GM23338 (cell line): ENCODE measurements at regions not wholly inside any gene's neighbourhood (a gene's known extent, or its start where the extent isn't known, plus 50 kb on each side); places are given as distances from the start of the nearest gene placed in this dataset.

Experiments
- ATAC-seq: fragments of 200-7000 bp; cut with Tn5 transposase; 3 replicates; pipeline ENCODE4 v1.9.1; 2020
- DNase-seq: peaks from one replicate; pipeline ENCODE4 v3.0.0-alpha.2; 2015; ENCODE audit warnings: low spot score
- H2AFZ ChIP-seq: fragments of 200-600 bp; sonication (generic); 2 replicates; pipeline ENCODE4 v1.8.0; 2016; ENCODE audit warnings: antibody characterized with exemption, mild to moderate bottlenecking, moderate library complexity
- H3F3A ChIP-seq: fragments of 200-600 bp; sonication (generic); replicated peaks from 2 replicates; pipeline ENCODE4 v1.8.0; 2017; ENCODE audit warnings: antibody characterized with exemption, mixed run types, low read depth
- H3K27ac ChIP-seq: fragments of 200-600 bp; sonication (generic); 2 replicates; pipeline ENCODE4 v1.6.1; 2016; ENCODE audit warnings: low read depth
- H3K27me3 ChIP-seq: fragments of 200-600 bp; sonication (generic); 2 replicates; pipeline ENCODE4 v1.8.0; 2016; ENCODE audit warnings: mild to moderate bottlenecking, mixed run types, moderate library complexity; ENCODE audit not compliant: insufficient read depth
- H3K36me3 ChIP-seq: fragments of 200-600 bp; sonication (generic); 2 replicates; pipeline ENCODE4 v1.8.0; 2016; ENCODE audit warnings: mild to moderate bottlenecking; ENCODE audit not compliant: insufficient read depth
- H3K4me1 ChIP-seq: fragments of 200-600 bp; sonication (generic); 2 replicates; pipeline ENCODE4 v1.8.0; 2016; ENCODE audit warnings: mild to moderate bottlenecking, moderate library complexity; ENCODE audit not compliant: insufficient read depth
- H3K4me2 ChIP-seq: fragments of 200-600 bp; sonication (generic); 2 replicates; pipeline ENCODE4 v1.7.1; 2017; ENCODE audit warnings: mixed run types
- H3K4me3 ChIP-seq: fragments of 200-600 bp; sonication (generic); 2 replicates; pipeline ENCODE4 v1.6.1; 2016; ENCODE audit warnings: mixed run types
- H3K79me2 ChIP-seq: fragments of 200-600 bp; sonication (generic); replicated peaks from 2 replicates; pipeline ENCODE4 v1.8.0; 2017; ENCODE audit warnings: mild to moderate bottlenecking; ENCODE audit not compliant: insufficient read depth
- H3K9me2 ChIP-seq: fragments of 200-600 bp; sonication (generic); 2 replicates; pipeline ENCODE4 v1.8.0; 2017; ENCODE audit not compliant: insufficient read depth
- H4K20me1 ChIP-seq: fragments of 200-600 bp; sonication (generic); replicated peaks from 2 replicates; pipeline ENCODE4 v1.8.0; 2017; ENCODE audit warnings: mild to moderate bottlenecking; ENCODE audit not compliant: insufficient read depth
- H3K27ac Mint-ChIP-seq: 2 replicates; pipeline ENCODE4 v1.8.0; 2020; ENCODE audit warnings: inconsistent platforms, mild to moderate bottlenecking, moderate library complexity, mixed read lengths
- H3K27me3 Mint-ChIP-seq: 3 replicates; pipeline ENCODE4 v1.8.0; 2022; ENCODE audit warnings: low read depth, mild to moderate bottlenecking, moderate library complexity, mixed read lengths, inconsistent platforms; ENCODE audit not compliant: insufficient read depth, poor library complexity
- H3K36me3 Mint-ChIP-seq: 3 replicates; pipeline ENCODE4 v1.8.0; 2021; ENCODE audit warnings: low read depth, mild to moderate bottlenecking, inconsistent platforms, moderate library complexity, mixed read lengths
- H3K4me1 Mint-ChIP-seq: 3 replicates; pipeline ENCODE4 v1.8.0; 2020; ENCODE audit warnings: mild to moderate bottlenecking, inconsistent platforms, mixed read lengths
- H3K4me3 Mint-ChIP-seq: 3 replicates; pipeline ENCODE4 v1.8.0; 2021; ENCODE audit warnings: moderate library complexity, mild to moderate bottlenecking, inconsistent platforms, mixed read lengths
- H3K9me3 Mint-ChIP-seq: 3 replicates; pipeline ENCODE4 v1.8.0; 2020; ENCODE audit warnings: moderate library complexity, mild to moderate bottlenecking, inconsistent platforms, mixed read lengths
- CREB1 ChIP-seq: fragments of 250-450 bp; sonication (Bioruptor Pico); IDR thresholded peaks from 2 replicates; pipeline ENCODE4 v1.5.0; 2020; ENCODE audit warnings: low read depth, mild to moderate bottlenecking, moderate library complexity
- EZH2 ChIP-seq: fragments of 200-600 bp; sonication (generic); IDR thresholded peaks from one replicate; pipeline ENCODE4 v1.8.0; 2017; ENCODE audit warnings: antibody characterized with exemption, mild to moderate bottlenecking, low read depth; ENCODE audit not compliant: unreplicated experiment
- EZH2phosphoT487 ChIP-seq: fragments of 200-600 bp; sonication (generic); IDR thresholded peaks from one replicate; pipeline ENCODE4 v1.8.1; 2018; ENCODE audit warnings: antibody characterized with exemption; ENCODE audit not compliant: unreplicated experiment
- JUNB ChIP-seq: IDR thresholded peaks from one replicate; pipeline ENCODE4 v1.6.1; 2016; ENCODE audit warnings: antibody characterized with exemption; ENCODE audit not compliant: unreplicated experiment
- NANOG ChIP-seq: IDR thresholded peaks from 2 replicates; pipeline ENCODE4 v1.6.1; 2016; ENCODE audit warnings: antibody characterized with exemption, borderline replicate concordance
- POLR2AphosphoS5 ChIP-seq: IDR thresholded peaks from 2 replicates; pipeline ENCODE4 v1.6.1; 2016; ENCODE audit warnings: antibody characterized with exemption, low read depth
- STAT1 ChIP-seq: IDR thresholded peaks from one replicate; pipeline ENCODE4 v1.6.1; 2016; ENCODE audit warnings: antibody characterized with exemption; ENCODE audit not compliant: unreplicated experiment
- ZNF114 ChIP-seq: fragments of 250-450 bp; sonication (Bioruptor Pico); IDR thresholded peaks from 2 replicates; pipeline ENCODE4 v1.5.0; 2020; ENCODE audit warnings: mild to moderate bottlenecking, moderate library complexity
- ZNF331 ChIP-seq: fragments of 250-450 bp; sonication (Bioruptor Pico); IDR thresholded peaks from 2 replicates; pipeline ENCODE4 v1.5.0; 2020; ENCODE audit warnings: low read depth, mild to moderate bottlenecking, moderate library complexity
- TF ChIP-seq, protein P1 (sequence below): IDR thresholded peaks from 2 replicates; pipeline ENCODE4 v1.6.1; 2016; ENCODE audit warnings: antibody characterized with exemption
- TF ChIP-seq, protein P2 (sequence below): IDR thresholded peaks from one replicate; pipeline ENCODE4 v1.6.1; 2018; ENCODE audit warnings: antibody characterized with exemption; ENCODE audit not compliant: unreplicated experiment
- TF ChIP-seq, protein P3 (sequence below), 2 experiments: fragments of 200-600 bp in 1 of 2; sonication (generic) in 1 of 2; conservative IDR thresholded peaks; 2 replicates each; pipeline versions ENCODE4 v1.5.1 to v1.6.1; 2016 to 2017; ENCODE audit warnings: antibody characterized with exemption in 2 of 2, low read depth in 2 of 2, mild to moderate bottlenecking in 2 of 2, moderate library complexity in 1 of 2
- TF ChIP-seq, protein P4 (sequence below): fragments of 250-450 bp; sonication (Bioruptor Pico); IDR thresholded peaks from 2 replicates; pipeline ENCODE4 v1.5.0; 2020; ENCODE audit warnings: mild to moderate bottlenecking, moderate library complexity

DNA sequence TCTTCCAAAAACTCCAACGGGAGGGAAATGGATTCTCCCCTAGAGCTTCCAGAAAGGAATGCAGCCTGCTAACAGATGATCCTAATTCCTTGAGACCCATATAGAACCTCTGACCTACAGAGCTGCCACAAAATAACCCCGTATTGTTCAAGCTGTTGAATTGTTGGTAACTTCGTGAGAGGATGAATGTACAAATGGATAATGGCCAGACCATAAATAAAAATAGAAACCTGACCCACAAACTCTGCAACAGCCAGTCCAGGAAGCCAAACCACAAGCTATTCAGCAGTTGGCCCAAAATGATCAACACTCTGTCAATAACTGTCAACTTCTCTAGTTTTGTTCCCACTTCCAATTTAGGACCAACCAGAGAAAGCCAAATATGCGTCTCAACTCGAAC, 414.0 kb upstream of the ZNF717 start:
- Histone ChIP-seq H3K36me3 (no peaks in the 10 kb centered on the region), H3F3A (no peaks in the 10 kb centered on the region), H3K4me2 (no peak overlapping the region), H3K4me3 (no peak overlapping the region), H4K20me1 (no peaks in the 10 kb centered on the region), H3K79me2 (no peaks in the 10 kb centered on the region), H3K27ac (no peak overlapping the region), H2AFZ (no peak overlapping the region), H3K27me3 (no peaks in the 10 kb centered on the region), H3K9me2 (peaks cover 19% of the 10 kb centered on the region), H3K4me1 (no peaks in the 10 kb centered on the region)
- H3K27me3 Mint-ChIP-seq, result peaks cover 5% of the 10 kb centered on the region
- ATAC-seq, result no peak
- H3K27ac Mint-ChIP-seq, result no peak overlapping the region
- H3K4me3 Mint-ChIP-seq, result no peak overlapping the region
- H3K9me3 Mint-ChIP-seq, result peaks cover 3% of the 10 kb centered on the region; the same call in 1 of the 3 replicates
- peaks cover 19% of the 10 kb centered on the region for H3K4me1 Mint-ChIP-seq
- peaks cover 19% of the 10 kb centered on the region for H3K36me3 Mint-ChIP-seq
- no peak for DNase-seq
- TF ChIP-seq EZH2, result no peak
- no peak for TF ChIP-seq ZNF331 (CRISPR knock-in tag)
- TF ChIP-seq, protein P1, sequence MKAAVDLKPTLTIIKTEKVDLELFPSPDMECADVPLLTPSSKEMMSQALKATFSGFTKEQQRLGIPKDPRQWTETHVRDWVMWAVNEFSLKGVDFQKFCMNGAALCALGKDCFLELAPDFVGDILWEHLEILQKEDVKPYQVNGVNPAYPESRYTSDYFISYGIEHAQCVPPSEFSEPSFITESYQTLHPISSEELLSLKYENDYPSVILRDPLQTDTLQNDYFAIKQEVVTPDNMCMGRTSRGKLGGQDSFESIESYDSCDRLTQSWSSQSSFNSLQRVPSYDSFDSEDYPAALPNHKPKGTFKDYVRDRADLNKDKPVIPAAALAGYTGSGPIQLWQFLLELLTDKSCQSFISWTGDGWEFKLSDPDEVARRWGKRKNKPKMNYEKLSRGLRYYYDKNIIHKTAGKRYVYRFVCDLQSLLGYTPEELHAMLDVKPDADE, result no peak
- TF ChIP-seq, protein P2, sequence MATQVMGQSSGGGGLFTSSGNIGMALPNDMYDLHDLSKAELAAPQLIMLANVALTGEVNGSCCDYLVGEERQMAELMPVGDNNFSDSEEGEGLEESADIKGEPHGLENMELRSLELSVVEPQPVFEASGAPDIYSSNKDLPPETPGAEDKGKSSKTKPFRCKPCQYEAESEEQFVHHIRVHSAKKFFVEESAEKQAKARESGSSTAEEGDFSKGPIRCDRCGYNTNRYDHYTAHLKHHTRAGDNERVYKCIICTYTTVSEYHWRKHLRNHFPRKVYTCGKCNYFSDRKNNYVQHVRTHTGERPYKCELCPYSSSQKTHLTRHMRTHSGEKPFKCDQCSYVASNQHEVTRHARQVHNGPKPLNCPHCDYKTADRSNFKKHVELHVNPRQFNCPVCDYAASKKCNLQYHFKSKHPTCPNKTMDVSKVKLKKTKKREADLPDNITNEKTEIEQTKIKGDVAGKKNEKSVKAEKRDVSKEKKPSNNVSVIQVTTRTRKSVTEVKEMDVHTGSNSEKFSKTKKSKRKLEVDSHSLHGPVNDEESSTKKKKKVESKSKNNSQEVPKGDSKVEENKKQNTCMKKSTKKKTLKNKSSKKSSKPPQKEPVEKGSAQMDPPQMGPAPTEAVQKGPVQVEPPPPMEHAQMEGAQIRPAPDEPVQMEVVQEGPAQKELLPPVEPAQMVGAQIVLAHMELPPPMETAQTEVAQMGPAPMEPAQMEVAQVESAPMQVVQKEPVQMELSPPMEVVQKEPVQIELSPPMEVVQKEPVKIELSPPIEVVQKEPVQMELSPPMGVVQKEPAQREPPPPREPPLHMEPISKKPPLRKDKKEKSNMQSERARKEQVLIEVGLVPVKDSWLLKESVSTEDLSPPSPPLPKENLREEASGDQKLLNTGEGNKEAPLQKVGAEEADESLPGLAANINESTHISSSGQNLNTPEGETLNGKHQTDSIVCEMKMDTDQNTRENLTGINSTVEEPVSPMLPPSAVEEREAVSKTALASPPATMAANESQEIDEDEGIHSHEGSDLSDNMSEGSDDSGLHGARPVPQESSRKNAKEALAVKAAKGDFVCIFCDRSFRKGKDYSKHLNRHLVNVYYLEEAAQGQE, result no peak
- TF ChIP-seq JUNB, result no peak
- TF ChIP-seq ZNF114 (CRISPR knock-in tag), result no peak
- TF ChIP-seq STAT1, result no peak
- TF ChIP-seq, protein P3, sequence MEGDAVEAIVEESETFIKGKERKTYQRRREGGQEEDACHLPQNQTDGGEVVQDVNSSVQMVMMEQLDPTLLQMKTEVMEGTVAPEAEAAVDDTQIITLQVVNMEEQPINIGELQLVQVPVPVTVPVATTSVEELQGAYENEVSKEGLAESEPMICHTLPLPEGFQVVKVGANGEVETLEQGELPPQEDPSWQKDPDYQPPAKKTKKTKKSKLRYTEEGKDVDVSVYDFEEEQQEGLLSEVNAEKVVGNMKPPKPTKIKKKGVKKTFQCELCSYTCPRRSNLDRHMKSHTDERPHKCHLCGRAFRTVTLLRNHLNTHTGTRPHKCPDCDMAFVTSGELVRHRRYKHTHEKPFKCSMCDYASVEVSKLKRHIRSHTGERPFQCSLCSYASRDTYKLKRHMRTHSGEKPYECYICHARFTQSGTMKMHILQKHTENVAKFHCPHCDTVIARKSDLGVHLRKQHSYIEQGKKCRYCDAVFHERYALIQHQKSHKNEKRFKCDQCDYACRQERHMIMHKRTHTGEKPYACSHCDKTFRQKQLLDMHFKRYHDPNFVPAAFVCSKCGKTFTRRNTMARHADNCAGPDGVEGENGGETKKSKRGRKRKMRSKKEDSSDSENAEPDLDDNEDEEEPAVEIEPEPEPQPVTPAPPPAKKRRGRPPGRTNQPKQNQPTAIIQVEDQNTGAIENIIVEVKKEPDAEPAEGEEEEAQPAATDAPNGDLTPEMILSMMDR (conservative IDR thresholded peaks at IDR 0.05; ENCODE audit: low read depth in 2 of 2), result no peak
- TF ChIP-seq, protein P4, sequence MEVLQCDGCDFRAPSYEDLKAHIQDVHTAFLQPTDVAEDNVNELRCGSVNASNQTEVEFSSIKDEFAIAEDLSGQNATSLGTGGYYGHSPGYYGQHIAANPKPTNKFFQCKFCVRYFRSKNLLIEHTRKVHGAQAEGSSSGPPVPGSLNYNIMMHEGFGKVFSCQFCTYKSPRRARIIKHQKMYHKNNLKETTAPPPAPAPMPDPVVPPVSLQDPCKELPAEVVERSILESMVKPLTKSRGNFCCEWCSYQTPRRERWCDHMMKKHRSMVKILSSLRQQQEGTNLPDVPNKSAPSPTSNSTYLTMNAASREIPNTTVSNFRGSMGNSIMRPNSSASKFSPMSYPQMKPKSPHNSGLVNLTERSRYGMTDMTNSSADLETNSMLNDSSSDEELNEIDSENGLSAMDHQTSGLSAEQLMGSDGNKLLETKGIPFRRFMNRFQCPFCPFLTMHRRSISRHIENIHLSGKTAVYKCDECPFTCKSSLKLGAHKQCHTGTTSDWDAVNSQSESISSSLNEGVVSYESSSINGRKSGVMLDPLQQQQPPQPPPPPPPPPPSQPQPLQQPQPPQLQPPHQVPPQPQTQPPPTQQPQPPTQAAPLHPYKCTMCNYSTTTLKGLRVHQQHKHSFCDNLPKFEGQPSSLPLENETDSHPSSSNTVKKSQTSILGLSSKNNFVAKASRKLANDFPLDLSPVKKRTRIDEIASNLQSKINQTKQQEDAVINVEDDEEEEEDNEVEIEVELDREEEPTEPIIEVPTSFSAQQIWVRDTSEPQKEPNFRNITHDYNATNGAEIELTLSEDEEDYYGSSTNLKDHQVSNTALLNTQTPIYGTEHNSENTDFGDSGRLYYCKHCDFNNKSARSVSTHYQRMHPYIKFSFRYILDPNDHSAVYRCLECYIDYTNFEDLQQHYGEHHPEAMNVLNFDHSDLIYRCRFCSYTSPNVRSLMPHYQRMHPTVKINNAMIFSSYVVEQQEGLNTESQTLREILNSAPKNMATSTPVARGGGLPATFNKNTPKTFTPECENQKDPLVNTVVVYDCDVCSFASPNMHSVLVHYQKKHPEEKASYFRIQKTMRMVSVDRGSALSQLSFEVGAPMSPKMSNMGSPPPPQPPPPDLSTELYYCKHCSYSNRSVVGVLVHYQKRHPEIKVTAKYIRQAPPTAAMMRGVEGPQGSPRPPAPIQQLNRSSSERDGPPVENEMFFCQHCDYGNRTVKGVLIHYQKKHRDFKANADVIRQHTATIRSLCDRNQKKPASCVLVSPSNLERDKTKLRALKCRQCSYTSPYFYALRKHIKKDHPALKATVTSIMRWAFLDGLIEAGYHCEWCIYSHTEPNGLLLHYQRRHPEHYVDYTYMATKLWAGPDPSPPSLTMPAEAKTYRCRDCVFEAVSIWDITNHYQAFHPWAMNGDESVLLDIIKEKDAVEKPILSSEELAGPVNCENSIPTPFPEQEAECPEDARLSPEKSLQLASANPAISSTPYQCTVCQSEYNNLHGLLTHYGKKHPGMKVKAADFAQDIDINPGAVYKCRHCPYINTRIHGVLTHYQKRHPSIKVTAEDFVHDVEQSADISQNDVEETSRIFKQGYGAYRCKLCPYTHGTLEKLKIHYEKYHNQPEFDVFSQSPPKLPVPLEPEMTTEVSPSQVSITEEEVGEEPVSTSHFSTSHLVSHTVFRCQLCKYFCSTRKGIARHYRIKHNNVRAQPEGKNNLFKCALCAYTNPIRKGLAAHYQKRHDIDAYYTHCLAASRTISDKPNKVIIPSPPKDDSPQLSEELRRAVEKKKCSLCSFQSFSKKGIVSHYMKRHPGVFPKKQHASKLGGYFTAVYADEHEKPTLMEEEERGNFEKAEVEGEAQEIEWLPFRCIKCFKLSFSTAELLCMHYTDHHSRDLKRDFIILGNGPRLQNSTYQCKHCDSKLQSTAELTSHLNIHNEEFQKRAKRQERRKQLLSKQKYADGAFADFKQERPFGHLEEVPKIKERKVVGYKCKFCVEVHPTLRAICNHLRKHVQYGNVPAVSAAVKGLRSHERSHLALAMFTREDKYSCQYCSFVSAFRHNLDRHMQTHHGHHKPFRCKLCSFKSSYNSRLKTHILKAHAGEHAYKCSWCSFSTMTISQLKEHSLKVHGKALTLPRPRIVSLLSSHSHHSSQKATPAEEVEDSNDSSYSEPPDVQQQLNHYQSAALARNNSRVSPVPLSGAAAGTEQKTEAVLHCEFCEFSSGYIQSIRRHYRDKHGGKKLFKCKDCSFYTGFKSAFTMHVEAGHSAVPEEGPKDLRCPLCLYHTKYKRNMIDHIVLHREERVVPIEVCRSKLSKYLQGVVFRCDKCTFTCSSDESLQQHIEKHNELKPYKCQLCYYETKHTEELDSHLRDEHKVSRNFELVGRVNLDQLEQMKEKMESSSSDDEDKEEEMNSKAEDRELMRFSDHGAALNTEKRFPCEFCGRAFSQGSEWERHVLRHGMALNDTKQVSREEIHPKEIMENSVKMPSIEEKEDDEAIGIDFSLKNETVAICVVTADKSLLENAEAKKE, result no peak
- no peak for TF ChIP-seq EZH2phosphoT487
- no peak for TF ChIP-seq NANOG
- no peak for TF ChIP-seq POLR2AphosphoS5
- no peak for TF ChIP-seq CREB1 (CRISPR knock-in tag)
